ENCODE measurements at regions not wholly inside any gene's neighbourhood (a gene's known extent, or its start where the extent isn't known, plus 50 kb on each side); places are given as distances from the start of the nearest gene placed in this dataset.
"Not testable (repeated sequence)": the region's sequence is repeated elsewhere in the genome, so short reads cannot be mapped to it uniquely, and the experiment has no call there.

GRCh38 chr3:59506191-59506590 lies 456.4 kb upstream of the CFAP20DC start:
- no peak for DNase-seq (ENCODE audit: low read depth, low spot score)

DNA sequence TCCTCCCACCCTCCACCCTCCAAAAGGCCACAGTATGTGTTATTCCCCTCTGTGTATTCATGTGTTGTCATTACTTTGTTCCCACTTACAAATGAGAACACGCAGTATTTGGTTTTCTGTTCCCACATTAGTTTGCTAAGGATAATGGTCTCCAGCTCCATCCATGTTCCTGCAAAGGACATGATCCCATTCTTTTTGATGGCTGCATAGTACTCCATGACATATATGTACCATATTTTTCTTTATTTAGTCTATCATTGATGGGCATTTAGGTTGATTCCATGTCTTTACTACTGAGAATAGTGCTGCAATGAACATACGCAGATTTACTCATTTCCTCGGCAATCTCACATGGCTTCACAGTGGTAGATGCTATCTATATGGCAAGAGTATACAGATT lies 453.6 kb upstream of the CFAP20DC start:
- no peak for DNase-seq (ENCODE audit: low read depth, low spot score)

- no peak for DNase-seq (ENCODE audit: low read depth, low spot score)
These were observed 453.0 kb upstream of the CFAP20DC start for GRCh38 chr3:59502806-59503205.

- no peak for DNase-seq (ENCODE audit: low read depth, low spot score)
These were observed 450.1 kb upstream of the CFAP20DC start for GRCh38 chr3:59499954-59500353.

DNA sequence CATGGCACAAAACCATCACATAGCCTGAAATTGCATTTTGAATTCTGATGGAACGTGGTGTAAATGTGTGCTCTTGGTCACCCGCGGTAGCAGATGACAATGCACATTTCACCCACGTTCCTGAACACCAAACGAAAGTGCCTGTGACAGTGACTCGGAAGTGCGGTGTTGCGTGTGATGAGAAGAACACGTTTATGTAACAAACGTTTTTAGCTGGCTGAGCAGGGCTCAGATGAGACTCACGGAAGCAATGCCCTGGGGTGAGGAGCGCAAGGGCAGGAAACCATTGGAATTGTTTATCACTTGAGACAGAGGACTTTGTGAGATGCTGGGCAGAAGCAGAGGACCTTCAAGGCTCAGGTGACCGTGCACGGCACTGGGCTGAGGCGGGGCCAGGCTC lies 449.2 kb upstream of the CFAP20DC start:
- DNase-seq (ENCODE audit: low read depth, low spot score): no peak

DNA sequence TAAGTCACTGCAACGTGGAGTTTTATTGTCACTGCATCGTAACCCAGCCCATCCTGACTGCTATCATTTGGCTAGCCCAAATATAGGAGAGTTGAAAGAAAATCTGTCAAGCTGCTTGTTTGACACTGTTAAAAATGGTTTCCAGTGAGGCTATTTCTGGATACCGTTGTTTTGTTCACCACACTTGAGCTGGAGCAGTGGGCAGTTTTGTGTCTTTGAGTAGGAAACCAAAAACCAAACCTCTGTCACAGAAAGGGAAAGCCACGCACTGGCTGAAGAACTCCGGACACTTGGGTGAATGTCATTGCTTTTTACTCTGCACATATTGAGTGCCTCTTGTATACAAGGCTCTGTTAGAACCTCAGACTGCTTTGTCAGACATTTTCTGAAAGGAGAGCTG lies 446.4 kb upstream of the CFAP20DC start:
- no peak for DNase-seq (ENCODE audit: low read depth, low spot score)

- not testable (repeated sequence) for DNase-seq (ENCODE audit: low read depth, low spot score)
These were observed 445.1 kb upstream of the CFAP20DC start for GRCh38 chr3:59494969-59495368.

GRCh38 chr3:59486520-59486919 lies 436.7 kb upstream of the CFAP20DC start:
- DNase-seq (ENCODE audit: low read depth, low spot score): no peak

DNA sequence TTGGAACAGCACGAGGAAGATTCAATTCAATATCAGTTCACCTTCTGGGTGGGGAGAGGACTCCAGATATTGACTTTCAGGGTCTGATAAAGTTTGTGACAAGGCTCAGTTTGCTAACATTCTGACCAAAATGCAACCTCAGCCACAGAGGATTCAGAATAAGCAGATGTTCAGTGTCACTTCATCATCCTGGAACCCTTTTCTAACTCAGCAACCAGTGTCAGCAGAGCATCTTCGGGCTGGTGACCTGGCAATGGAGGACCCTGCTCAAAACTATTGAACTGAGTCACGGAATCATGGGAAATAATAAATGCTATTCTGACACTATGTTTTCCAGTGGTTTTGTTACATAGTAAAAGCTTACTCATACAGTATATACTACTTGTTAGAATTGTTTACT lies 433.4 kb upstream of the CFAP20DC start:
- no peak for DNase-seq (ENCODE audit: low read depth, low spot score)

GRCh38 chr3:59482684-59483083 lies 432.9 kb upstream of the CFAP20DC start:
- DNase-seq (ENCODE audit: low read depth, low spot score): no peak

DNA sequence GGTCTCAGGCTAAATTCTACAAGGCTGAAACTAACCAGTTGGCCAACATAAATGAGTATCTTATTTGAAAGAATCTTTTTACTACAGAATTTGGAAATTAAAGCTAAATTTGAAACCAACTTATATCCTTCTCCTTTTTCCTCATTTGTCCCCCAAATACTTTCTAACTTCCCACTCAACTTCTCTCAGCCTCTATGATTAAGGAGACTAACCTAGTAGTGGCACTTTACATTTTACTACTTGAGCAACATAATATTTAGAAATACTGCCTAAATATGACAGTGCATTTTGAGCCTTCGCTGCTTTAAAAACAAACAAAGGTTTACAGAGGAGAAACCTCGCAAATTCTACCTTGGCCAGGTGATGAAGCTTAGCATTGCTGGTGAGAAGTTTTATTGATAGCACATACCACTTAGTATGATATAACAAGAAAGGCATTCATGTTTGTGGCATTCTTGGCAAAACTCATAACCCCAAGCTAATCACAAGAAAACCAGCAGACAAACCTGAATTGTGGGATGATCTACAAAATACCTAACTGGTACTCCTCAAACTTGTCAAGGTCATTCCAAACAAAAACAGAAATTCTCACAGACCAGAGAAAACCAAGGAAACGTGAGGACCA lies 432.1 kb upstream of the CFAP20DC start:
- DNase-seq (ENCODE audit: low read depth, low spot score): no peak

DNA sequence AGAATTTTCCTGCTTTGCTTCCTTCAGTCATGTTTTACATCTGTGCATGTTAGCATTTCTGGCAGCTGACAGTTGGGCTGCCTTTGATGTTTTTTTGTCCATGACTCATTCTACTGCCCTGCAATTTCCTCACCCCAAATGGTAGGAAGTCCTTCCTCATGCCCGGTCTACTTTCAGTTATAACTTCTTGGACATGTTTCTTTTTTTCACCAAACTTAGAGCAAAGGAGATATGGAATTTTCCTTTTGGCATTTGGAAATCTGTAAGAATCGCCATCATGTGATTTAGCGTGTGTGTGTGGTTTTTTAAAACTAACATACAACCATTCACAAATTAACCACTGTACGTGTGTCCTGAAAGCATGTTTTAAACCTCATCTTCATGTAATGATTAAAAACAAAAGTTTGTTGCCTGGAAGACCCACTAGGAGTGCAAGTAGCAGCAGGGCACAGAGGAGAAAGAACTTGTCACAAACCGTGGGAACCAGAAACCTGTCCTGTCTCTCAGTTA lies 430.7 kb upstream of the CFAP20DC start:
- no peak for DNase-seq (ENCODE audit: low read depth, low spot score)

- DNase-seq (ENCODE audit: low read depth, low spot score): no peak
These were observed 423.8 kb upstream of the CFAP20DC start for GRCh38 chr3:59473636-59474035.

- DNase-seq (ENCODE audit: low read depth, low spot score): no peak
These were observed 422.7 kb upstream of the CFAP20DC start for GRCh38 chr3:59472541-59472940.

GRCh38 chr3:59469948-59470723 lies 420.3 kb upstream of the CFAP20DC start:
- DNase-seq (ENCODE audit: low read depth, low spot score): no peak

DNA sequence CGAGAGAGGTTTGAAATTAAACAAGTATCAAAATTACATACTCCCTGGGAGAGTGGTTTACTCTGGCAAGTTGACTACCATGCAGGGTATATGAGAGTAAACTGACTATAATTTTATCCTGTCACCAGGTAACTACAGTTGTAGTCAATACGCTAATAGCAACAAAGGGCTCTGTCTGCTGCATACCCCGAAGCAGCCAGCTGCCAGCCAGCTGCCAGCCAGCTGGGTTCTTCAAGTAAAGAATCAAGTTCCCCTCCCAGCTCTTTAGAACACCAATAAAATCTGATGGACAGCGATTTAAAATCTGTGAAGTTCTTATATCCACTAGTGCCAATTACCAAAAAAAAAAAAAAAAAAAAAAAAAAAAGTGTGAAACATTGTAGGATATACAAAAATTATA lies 417.7 kb upstream of the CFAP20DC start:
- no peak for DNase-seq (ENCODE audit: low read depth, low spot score)

DNA sequence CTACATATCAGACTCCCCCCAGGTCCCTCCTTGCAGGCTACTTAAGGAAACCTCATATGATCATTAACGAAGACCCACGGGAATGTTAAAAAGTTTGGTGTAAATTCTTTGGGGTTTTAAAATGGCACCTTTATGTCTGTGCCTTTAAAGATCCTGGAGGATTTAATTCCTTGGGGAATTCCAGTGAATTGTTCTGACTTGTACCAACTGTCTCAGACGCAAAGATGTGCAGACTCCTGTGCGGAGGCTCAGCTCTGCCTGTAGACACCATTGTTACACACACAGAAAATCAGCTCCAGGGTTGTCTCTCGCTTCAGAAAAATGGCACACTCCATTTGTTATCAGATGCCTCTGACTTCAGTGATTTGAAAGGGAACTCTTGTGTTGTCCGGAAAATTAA lies 414.4 kb upstream of the CFAP20DC start:
- DNase-seq (ENCODE audit: low read depth, low spot score): no peak

DNA sequence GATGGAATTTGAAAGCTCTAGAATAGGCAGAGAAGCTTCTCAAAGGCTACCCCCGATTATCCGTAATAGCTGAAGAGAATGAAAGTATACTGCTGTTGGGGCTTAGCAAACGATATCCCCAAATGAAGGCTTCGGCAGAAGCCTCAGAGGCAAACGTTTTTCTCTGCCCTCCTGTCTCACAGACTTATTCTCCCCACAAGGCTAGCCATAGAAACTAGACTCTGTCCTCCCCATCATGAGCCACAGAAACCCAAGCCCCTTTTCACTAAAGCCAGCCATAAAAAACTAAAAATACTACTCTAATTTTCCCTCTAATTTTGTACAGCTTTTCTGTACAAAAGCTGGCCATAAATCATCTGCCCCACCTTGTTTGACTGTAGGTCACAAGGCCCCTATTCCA lies 413.4 kb upstream of the CFAP20DC start:
- DNase-seq (ENCODE audit: low read depth, low spot score): no peak

GRCh38 chr3:59460068-59460467 lies 410.2 kb upstream of the CFAP20DC start:
- no peak for DNase-seq (ENCODE audit: low read depth, low spot score)

- DNase-seq (ENCODE audit: low read depth, low spot score): no peak
These were observed 407.1 kb upstream of the CFAP20DC start for GRCh38 chr3:59456852-59457485.

DNA sequence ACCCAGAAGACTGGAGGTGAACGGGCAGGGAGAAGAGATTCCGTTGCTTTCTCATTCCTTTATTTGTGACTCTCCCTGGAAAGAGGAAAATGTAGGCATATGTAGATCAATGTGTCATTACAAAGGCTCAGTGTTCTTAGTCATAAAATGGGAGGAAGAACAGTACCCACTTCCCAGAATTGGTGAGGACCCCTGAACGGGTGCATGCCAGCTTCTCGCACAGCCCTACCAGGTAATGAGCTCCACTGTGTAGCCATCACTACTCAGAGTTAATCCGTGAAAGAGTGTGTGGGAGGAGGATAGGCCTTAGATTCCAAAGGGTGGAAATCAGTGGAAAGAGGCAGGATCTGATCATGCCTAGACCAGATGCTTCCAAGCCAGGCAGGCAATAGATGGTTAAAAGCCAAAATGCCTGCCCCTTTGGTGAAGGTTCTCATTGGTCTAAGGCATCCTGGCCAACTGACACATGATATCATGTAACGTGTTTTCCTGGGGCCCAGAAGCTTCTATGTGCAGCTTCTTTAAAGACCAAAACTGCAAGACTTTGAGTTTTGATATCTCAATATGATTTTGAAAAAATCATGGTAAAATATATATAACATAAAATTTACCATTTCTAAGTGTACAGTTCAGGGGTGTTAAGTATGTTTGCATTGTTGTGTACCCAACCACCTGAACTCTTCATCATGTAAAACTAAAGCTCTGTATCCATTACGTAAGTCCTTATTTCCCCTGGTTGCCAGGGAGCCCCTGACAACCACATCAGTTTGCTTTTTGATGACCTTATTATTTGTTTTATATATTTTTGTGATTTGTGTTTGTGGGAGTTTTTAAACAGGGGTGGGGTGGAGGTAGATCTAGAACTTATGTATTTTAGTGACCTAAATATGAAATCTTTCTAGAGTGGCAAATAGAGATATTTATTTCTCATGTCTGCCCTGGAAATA lies 402.2 kb upstream of the CFAP20DC start:
- no peak for DNase-seq (ENCODE audit: low read depth, low spot score)
